ENCODE measurements at regions not wholly inside any gene's neighbourhood (a gene's known extent, or its start where the extent isn't known, plus 50 kb on each side); places are given as distances from the start of the nearest gene placed in this dataset.
"Not testable (repeated sequence)": the region's sequence is repeated elsewhere in the genome, so short reads cannot be mapped to it uniquely, and the experiment has no call there.

DNA sequence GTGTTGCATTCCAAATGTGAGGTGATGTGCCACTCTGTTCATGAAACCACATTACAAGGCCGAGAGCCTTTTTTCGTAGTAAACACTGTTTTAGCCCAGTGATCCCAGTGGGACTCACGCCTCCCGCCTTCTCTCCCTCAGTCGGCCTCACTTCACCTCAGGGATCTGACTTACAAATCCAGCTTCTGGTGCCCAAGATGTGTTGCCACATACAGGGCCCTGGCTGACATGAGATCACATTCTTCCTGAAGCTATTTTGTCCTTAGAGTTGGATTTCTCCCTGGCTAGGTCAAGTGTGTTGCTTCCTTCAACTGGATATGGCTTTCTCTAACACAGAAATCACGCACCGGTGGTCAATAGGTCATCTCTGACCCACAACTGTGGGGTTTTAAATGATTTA lies 354.7 kb downstream of the FBXW7 start:
- 86 to 94% (median 90%) methylated on average over 7 of the region's 7 CpGs for WGBS, 4 donors

DNA sequence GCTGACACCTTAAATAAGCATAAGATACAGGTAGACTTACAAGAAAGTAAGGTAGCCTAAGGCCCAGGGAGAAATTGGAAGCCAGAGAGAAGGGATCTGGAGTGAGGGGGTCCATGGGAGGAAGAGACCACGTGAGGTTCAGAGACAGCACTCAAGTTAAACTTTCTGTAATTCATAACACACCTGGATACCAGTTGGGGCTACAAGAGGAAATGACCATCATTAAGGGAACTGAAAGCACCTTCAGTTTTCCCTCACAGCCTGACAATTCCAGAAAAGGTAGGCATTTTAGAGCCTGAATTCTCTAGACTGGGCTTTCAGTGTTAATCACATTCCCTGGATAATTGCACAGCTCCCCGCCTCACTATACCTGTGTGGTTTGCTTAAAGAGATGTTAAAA lies 355.5 kb downstream of the FBXW7 start:
- intact Hi-C loops (cut with DNase I) = no loop called here
- H3K9me3 ChIP-seq = peaks cover 0 to 15% (median 0%) of the 10 kb centered on the region in 12 donors
- H3K4me3 ChIP-seq = no peak overlapping the region
- no peak overlapping the region for H3K27ac ChIP-seq
- DNase-seq = no peak
- no peaks in the 10 kb centered on the region for H3K4me1 ChIP-seq
- H3K27me3 ChIP-seq = no peaks in the 10 kb centered on the region
- WGBS, 4 donors = 74 to 84% (median 79%) methylated on average over 2 of the region's 2 CpGs
- ATAC-seq = no peak
- TF ChIP-seq POLR2A (IDR thresholded peaks at IDR 0.05) (no peak), CTCF (IDR thresholded peaks at IDR 0.05) (no peak)
- no peaks in the 10 kb centered on the region for H3K36me3 ChIP-seq

More for the DNA sequence above, 354.7 kb downstream of the FBXW7 start:
- TF ChIP-seq POLR2A (IDR thresholded peaks at IDR 0.05) (no peak), CTCF (IDR thresholded peaks at IDR 0.05) (no peak)
- Histone ChIP-seq H3K4me3 (no peak overlapping the region), H3K4me1 (no peaks in the 10 kb centered on the region), H3K27me3 (no peaks in the 10 kb centered on the region), H3K9me3 (peaks cover 0 to 15% (median 0%) of the 10 kb centered on the region in 12 donors), H3K27ac (no peak overlapping the region), H3K36me3 (no peaks in the 10 kb centered on the region)
- no peak for DNase-seq
- intact Hi-C loops (cut with DNase I) = no loop called here
- ATAC-seq = no peak

DNA sequence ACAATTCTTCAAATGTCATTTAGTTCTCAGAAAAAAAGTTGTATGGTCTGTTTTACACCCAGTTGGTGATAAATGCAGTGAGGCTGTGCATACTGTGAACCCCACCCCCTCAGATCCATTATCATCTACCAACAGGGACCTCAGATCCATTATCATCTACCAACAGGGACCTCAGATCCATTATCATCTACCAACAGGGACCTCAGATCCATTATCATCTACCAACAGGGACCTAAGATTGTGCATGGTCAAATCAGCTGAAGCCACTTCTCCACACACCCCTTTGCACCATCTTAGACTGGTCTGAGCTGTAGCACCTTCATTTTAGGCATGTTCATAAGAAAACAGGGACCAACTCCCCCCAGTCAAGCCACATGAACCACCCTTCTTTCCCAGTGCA lies 358.4 kb downstream of the FBXW7 start:
- not testable (repeated sequence) for ATAC-seq

DNA sequence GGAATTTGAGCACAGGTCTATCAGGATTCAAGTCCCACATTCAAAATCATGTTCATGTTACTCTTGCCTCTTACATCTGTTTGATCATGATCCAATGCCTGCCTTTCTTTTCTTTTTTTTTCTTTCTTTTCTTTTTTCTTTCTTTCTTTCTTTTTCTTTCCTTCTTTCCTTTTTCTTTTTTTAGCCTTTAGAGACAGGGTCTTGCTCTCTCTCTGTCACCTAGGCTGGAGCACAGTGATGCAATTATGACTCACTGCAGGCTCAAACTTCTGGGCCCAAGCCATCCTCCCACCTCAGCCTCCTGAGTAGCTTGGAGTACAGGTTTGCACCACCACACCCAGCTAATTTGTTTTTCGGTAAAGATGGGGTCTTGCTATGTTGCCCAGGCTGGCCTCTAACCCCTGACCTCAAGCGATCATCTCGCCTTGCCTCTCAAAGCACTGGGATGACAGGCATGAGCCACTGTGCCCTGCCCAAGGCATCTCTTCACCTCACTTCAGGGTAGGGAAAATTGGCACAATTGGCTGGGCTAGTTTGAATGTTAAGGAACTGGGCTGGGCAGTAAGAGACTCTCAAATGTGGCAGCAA lies 359.2 kb downstream of the FBXW7 start:
- ATAC-seq (no peak), DNase-seq (no peak)
- H3K4me3 ChIP-seq = no peak overlapping the region
- TF ChIP-seq CTCF (IDR thresholded peaks at IDR 0.05) (no peak), POLR2A (IDR thresholded peaks at IDR 0.05) (no peak)
- no peaks in the 10 kb centered on the region for H3K36me3 ChIP-seq
- H3K9me3 ChIP-seq = no peaks in the 10 kb centered on the region
- H3K27ac ChIP-seq = no peak overlapping the region
- H3K4me1 ChIP-seq = no peaks in the 10 kb centered on the region
- H3K27me3 ChIP-seq = no peaks in the 10 kb centered on the region
- intact Hi-C loops (cut with DNase I) = no loop called here
- 63 to 97% (median 84%) methylated on average over 3 of the region's 3 CpGs for WGBS, 4 donors

More for the DNA sequence above, 358.4 kb downstream of the FBXW7 start:
- H3K36me3 ChIP-seq; intact Hi-C loops (cut with DNase I); DNase-seq; H3K27me3 ChIP-seq; H3K9me3 ChIP-seq; H3K27ac ChIP-seq; H3K4me3 ChIP-seq; H3K4me1 ChIP-seq: not testable (repeated sequence)

GRCh38 chr4:152175586-152175985 lies 360.3 kb downstream of the FBXW7 start:
- TF ChIP-seq CTCF (IDR thresholded peaks at IDR 0.05) (no peak), POLR2A (IDR thresholded peaks at IDR 0.05) (no peak)
- DNase-seq (no peak), ATAC-seq (no peak)
- WGBS, 4 donors = 89 to 95% (median 92%) methylated on average over 2 of the region's 2 CpGs
- Histone ChIP-seq H3K27me3 (no peaks in the 10 kb centered on the region), H3K27ac (no peak overlapping the region), H3K36me3 (no peaks in the 10 kb centered on the region), H3K4me3 (no peak overlapping the region), H3K9me3 (no peaks in the 10 kb centered on the region), H3K4me1 (no peaks in the 10 kb centered on the region)
- intact Hi-C loops (cut with DNase I) = no loop called here
